ENCODE measurements at regions not wholly inside any gene's neighbourhood (a gene's known extent, or its start where the extent isn't known, plus 50 kb on each side); places are given as distances from the start of the nearest gene placed in this dataset.
A peak's percentile ranks its signal among the peaks of the same experiment; 100 is the strongest.

DNA sequence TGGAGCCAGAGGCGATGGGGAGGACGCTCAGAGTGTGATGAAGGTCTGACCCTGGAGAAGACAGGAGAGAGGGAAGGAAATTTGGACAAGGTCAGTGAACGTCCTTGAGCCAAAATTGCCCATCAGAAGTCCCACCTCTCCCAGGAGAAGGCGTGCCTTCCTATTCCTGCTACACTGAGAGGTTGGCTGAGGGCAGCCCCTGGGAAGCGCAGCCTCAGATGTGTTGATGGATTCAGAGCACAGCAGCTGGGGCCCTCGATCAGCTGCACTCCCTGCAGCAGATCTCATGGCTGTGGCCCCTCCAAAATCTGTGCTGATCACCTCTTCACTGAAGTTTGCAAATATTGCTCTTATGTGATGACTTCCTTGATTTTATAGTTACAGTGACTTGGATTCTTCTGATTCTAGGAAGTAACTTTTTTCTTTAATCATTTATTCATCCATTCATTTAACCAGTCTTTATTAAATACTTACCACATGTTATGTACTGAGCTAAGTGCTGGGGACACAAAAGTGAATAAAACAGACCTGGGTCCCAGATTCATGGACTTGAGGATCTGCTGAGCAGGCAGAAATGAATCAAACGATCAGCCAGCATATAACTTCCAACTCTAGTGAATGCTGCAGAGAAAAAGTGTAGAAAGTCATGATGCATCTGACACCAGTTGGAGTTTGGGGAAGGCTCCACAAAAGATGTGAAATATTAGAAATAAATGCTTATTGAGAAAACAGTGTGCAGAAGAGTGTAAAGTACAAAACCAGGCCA, 69.6 kb upstream of the ARMC2 start:
- H3K4me3 ChIP-seq (ENCODE audit: low read depth, low read length) = no peak overlapping the region
- TF ChIP-seq, protein P1, sequence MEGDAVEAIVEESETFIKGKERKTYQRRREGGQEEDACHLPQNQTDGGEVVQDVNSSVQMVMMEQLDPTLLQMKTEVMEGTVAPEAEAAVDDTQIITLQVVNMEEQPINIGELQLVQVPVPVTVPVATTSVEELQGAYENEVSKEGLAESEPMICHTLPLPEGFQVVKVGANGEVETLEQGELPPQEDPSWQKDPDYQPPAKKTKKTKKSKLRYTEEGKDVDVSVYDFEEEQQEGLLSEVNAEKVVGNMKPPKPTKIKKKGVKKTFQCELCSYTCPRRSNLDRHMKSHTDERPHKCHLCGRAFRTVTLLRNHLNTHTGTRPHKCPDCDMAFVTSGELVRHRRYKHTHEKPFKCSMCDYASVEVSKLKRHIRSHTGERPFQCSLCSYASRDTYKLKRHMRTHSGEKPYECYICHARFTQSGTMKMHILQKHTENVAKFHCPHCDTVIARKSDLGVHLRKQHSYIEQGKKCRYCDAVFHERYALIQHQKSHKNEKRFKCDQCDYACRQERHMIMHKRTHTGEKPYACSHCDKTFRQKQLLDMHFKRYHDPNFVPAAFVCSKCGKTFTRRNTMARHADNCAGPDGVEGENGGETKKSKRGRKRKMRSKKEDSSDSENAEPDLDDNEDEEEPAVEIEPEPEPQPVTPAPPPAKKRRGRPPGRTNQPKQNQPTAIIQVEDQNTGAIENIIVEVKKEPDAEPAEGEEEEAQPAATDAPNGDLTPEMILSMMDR (IDR thresholded peaks at IDR 0.05; ENCODE audit: borderline replicate concordance, insufficient read depth, low read depth, low read length) = no peak

DNA sequence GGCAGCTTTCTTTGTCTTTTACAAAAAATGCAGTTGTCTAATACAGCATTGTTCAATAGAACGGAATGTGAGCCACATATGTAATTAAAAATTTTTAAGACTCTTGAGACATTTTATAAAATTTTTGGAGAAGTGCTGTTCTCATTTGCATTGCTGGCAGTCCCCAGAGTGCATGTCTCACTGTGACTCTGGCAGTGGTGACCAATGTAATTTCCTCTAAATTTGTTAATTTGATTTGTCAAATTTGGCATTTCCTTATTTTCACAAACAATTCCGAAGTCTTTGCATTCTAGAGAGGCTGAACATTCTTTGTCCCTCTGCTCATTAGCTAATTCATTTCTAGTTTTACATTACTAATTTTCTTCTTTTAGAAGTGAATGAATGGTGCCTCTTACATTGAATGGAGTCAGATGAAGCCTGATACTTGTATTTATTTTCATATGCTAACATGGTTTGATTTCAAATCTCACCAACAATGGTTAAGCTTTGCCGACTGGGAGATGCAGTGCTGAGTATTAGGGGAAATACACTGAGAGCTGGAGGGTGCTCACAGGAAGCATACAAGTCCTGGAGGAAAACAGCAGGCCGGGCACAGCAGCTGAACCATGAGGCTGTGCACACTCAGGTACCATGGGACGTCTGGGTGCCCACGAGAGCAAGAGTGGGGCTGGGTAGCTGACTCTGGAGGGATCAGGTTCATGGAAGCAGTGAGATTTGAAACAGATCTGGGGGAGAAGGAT, 68.5 kb upstream of the ARMC2 start:
- no peak overlapping the region for H3K4me3 ChIP-seq (ENCODE audit: low read depth, low read length)
- TF ChIP-seq, protein P1 (IDR thresholded peaks at IDR 0.05; ENCODE audit: borderline replicate concordance, insufficient read depth, low read depth, low read length) = no peak

DNA sequence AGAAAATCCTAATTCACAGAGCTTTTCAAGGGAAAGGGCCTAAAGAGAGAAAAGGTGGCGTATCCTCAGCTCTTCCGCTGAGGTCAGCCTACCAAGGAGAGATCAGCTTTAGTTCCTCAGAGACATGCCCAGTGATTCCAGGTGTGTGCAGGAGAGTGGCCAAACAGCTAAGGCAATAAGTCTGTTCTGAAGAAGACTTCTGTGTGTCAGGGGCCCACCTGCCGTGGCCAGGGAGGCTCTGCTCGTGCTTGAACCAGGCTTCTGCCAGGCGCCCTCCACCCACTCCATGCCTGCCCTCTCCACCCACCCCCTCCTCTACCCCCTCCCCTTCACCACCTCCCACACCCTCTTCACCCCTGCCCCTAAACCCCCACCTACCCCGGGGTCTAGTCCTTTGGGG, 67.4 kb upstream of the ARMC2 start:
- TF ChIP-seq, protein P1 (IDR thresholded peaks at IDR 0.05; ENCODE audit: borderline replicate concordance, insufficient read depth, low read depth, low read length) = no peak
- no peak overlapping the region for H3K4me3 ChIP-seq (ENCODE audit: low read depth, low read length)

DNA sequence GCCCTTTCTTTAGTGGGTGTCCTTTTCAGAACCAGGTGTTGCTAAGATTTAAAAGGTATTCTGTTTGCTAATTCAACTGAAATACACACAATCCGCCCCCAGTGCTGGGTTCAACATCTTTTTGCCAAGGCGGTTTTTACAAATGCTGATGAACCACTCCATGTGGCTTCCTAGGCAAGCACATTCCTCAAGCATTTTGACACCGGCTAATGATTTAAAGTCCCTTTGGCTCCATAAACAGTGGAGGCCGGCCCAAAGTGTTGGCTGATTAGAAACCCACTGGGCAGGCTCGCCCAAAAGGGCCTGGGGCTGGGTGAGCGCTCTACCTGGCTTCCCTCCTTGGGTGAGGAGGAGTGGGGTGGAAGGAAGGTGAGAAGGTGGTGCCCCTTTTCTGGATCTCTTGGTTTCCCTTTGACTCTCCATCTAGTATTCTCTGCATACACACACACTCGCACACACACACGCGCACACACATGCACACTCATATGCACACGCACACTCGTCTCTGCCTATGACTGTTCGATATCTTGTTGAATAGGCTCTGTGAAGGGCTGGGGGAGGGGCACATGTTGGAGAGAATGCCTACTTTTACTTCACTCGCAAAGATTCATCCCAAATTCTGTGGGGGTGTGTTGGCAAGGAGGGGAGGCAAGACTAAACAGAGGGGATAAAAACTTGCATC, 66.7 kb upstream of the ARMC2 start:
- TF ChIP-seq, protein P1 (IDR thresholded peaks at IDR 0.05; ENCODE audit: borderline replicate concordance, insufficient read depth, low read depth, low read length) = no peak
- no peak overlapping the region for H3K4me3 ChIP-seq (ENCODE audit: low read depth, low read length)

DNA sequence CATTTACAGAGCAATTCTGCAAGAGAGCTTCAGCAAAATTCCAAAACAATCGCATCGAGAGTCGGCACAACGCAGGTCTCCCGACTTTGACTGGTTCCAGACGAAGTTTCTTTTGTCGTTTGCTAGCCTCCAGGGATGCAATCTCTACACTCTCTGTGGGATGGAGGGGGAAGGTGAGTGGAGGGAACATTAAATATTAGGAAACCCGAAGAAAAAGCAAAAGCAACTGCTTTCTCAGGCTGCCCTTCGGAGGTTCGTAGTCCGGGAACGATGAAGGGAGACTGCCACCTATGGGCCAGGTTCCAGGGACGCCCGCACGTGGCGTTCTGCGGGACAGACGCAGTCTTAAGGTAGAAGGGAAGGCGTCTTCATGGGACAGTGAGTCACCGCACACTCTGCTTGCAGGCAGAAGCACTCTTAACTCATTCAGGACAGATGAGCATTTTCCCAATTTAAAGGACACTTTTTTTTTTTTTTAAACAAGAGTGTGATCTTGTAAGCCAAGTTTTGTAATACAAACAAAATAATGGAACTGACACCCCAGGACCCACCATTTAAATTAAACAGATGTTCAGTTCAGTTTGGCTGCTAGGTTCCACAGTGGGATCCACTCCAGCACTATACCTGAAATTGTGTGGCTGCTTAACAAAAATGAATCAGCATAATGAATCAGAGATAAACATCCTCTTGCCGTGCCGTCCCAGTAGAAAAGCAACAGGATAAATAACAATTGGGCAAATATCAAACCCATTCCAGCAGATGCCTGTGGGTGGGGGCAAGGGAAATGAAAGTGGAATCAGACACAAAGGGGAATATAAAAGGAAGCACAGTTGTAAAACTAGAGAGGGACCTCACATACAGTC, 65.8 kb upstream of the ARMC2 start:
- no peak overlapping the region for H3K4me3 ChIP-seq (ENCODE audit: low read depth, low read length)
- TF ChIP-seq, protein P1 (IDR thresholded peaks at IDR 0.05; ENCODE audit: borderline replicate concordance, insufficient read depth, low read depth, low read length) = peak; percentile 80

DNA sequence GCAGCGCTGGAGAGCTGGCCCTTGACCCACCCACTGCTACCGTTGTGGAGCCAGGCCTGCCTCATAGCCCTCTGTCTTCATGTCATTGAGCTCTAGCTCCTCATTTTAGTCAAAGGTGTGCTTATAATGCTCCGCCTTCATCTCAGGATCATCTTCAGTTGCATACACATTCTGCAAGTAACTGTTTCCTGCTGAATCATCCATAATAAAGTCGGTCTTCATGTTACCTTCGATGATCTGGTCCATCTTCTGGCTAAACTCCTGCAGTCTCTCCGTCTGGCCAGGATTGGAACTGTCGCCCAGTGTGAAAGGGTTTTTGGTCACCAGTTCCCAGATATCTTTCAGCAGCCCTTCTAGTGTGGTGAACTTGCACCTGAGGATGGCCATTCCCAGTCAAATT, 62.6 kb upstream of the ARMC2 start:
- H3K4me3 ChIP-seq (ENCODE audit: low read depth, low read length) = no peak overlapping the region
- TF ChIP-seq, protein P1 (IDR thresholded peaks at IDR 0.05; ENCODE audit: borderline replicate concordance, insufficient read depth, low read depth, low read length) = no peak
